ENCODE measurements at regions not wholly inside any gene's neighbourhood (a gene's known extent, or its start where the extent isn't known, plus 50 kb on each side); places are given as distances from the start of the nearest gene placed in this dataset.

- TF ChIP-seq POLR2A (IDR thresholded peaks at IDR 0.05) (no peak), CTCF (IDR thresholded peaks at IDR 0.05) (no peak)
Observed at GRCh38 chr20:50353289-50353961, 156.8 kb upstream of the PTPN1 start.
